CD4-positive, alpha-beta T cell (primary cell): ENCODE measurements at regions not wholly inside any gene's neighbourhood (a gene's known extent, or its start where the extent isn't known, plus 50 kb on each side); places are given as distances from the start of the nearest gene placed in this dataset.

Source experiments
- ATAC-seq: fragments of 200-7000 bp; cut with Tn5 transposase; one replicate; pipeline ENCODE4 v1.10.0; 2022; ENCODE audit warnings: mild to moderate bottlenecking; ENCODE audit not compliant: poor library complexity
- CTCF ChIA-PET: fragments of 350-600 bp; sonication (Branson Sonifier 250); formaldehyde crosslinking; loops from one replicate; lab custom pipeline; 2021; ENCODE audit warnings: antibody characterized with exemption, inconsistent platforms; lab: Charles Lee
- POLR2A ChIA-PET: fragments of 350-600 bp; sonication (Branson Sonifier 250); formaldehyde crosslinking; loops from one replicate; lab custom pipeline; 2021; ENCODE audit warnings: antibody characterized with exemption, inconsistent platforms; lab: Charles Lee
- DNase-seq, 14 experiments: peaks; one replicate each; pipeline ENCODE4 v3.0.0-alpha.2; 2013 to 2020; ENCODE audit warnings: mixed read lengths in 2 of 14
- H3K27ac ChIP-seq, 2 donors: one replicate each; pipeline versions ENCODE4 v1.5.1 to v1.7.0; 2013; ENCODE audit warnings: low read length in 2 of 2, low read depth in 1 of 2, mild to moderate bottlenecking in 1 of 2
- H3K27me3 ChIP-seq, 2 experiments: 1 replicate in 1 of 2; 2 replicates in 1 of 2; pipeline versions ENCODE4 v1.6.1 to v1.7.0; 2013; ENCODE audit warnings: low read length in 2 of 2, control low read depth in 1 of 2, mild to moderate bottlenecking in 1 of 2, moderate library complexity in 1 of 2; ENCODE audit not compliant: insufficient read depth in 2 of 2, control insufficient read depth in 1 of 2
- H3K36me3 ChIP-seq: one replicate; pipeline ENCODE4 v1.6.1; 2013; ENCODE audit warnings: low read length, control low read depth; ENCODE audit not compliant: insufficient read depth
- H3K4me1 ChIP-seq: one replicate; pipeline ENCODE4 v1.6.1; 2013; ENCODE audit warnings: low read length, control low read depth; ENCODE audit not compliant: insufficient read depth
- H3K4me3 ChIP-seq: one replicate; pipeline ENCODE4 v1.5.1; 2013; ENCODE audit warnings: mild to moderate bottlenecking, low read length, moderate library complexity
- H3K9me3 ChIP-seq, 2 experiments: 1 replicate in 1 of 2; 2 replicates in 1 of 2; pipeline versions ENCODE4 v1.6.1 to v1.7.0; 2013; ENCODE audit warnings: low read length in 2 of 2, mild to moderate bottlenecking in 2 of 2, control low read depth in 1 of 2, moderate library complexity in 1 of 2; ENCODE audit not compliant: control insufficient read depth in 1 of 2, insufficient read depth in 1 of 2
- H3K27ac Mint-ChIP-seq: one replicate; pipeline ENCODE4 v1.8.0; 2020; ENCODE audit warnings: mixed read lengths
- H3K27me3 Mint-ChIP-seq: one replicate; pipeline ENCODE4 v1.8.0; 2021; ENCODE audit warnings: mixed read lengths
- H3K36me3 Mint-ChIP-seq: one replicate; pipeline ENCODE4 v1.8.0; 2021; ENCODE audit warnings: low read depth, mixed read lengths
- H3K4me1 Mint-ChIP-seq: one replicate; pipeline ENCODE4 v1.8.0; 2021; ENCODE audit warnings: low read depth, mixed read lengths
- H3K4me3 Mint-ChIP-seq: one replicate; pipeline ENCODE4 v1.8.0; 2020; ENCODE audit warnings: mild to moderate bottlenecking, mixed read lengths
- H3K9me3 Mint-ChIP-seq: one replicate; pipeline ENCODE4 v1.8.0; 2020; ENCODE audit warnings: mixed read lengths
- intact Hi-C, 2 experiments: fragments of 100-400 bp; cut with DNase I in 1 of 2; cut with micrococcal nuclease in 1 of 2; formaldehyde crosslinking; loops; one replicate each; pipeline versions ENCODE4 v1.15.1 to v1.9.0; 2023 to 2025; cut with DNase I, micrococcal nuclease
- TF ChIP-seq, protein P1 (sequence below): fragments of 200-600 bp; IDR thresholded peaks from one replicate; pipeline ENCODE4 v1.8.0; 2022; ENCODE audit warnings: antibody characterized with exemption, mild to moderate bottlenecking

- H3K27ac ChIP-seq: no peak overlapping the region
- Mint-ChIP-seq H3K27ac (no peak overlapping the region), H3K9me3 (peaks cover 2% of the 10 kb centered on the region), H3K36me3 (no peaks in the 10 kb centered on the region), H3K4me1 (no peaks in the 10 kb centered on the region), H3K27me3 (no peaks in the 10 kb centered on the region), H3K4me3 (no peak overlapping the region)
- H3K9me3 ChIP-seq: peaks cover 0 to 3% of the 10 kb centered on the region in 2 experiments
- TF ChIP-seq, protein P1, sequence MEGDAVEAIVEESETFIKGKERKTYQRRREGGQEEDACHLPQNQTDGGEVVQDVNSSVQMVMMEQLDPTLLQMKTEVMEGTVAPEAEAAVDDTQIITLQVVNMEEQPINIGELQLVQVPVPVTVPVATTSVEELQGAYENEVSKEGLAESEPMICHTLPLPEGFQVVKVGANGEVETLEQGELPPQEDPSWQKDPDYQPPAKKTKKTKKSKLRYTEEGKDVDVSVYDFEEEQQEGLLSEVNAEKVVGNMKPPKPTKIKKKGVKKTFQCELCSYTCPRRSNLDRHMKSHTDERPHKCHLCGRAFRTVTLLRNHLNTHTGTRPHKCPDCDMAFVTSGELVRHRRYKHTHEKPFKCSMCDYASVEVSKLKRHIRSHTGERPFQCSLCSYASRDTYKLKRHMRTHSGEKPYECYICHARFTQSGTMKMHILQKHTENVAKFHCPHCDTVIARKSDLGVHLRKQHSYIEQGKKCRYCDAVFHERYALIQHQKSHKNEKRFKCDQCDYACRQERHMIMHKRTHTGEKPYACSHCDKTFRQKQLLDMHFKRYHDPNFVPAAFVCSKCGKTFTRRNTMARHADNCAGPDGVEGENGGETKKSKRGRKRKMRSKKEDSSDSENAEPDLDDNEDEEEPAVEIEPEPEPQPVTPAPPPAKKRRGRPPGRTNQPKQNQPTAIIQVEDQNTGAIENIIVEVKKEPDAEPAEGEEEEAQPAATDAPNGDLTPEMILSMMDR: no peak
- DNase-seq: no peak
- CTCF ChIA-PET: no interaction called here
- ATAC-seq: no peak
- H3K4me1 ChIP-seq: no peaks in the 10 kb centered on the region
- intact Hi-C loops: no loop called here
- no peak overlapping the region for H3K4me3 ChIP-seq
- POLR2A ChIA-PET: no interaction called here
- no peaks in the 10 kb centered on the region for H3K36me3 ChIP-seq
- H3K27me3 ChIP-seq: no peaks in the 10 kb centered on the region
Measured at GRCh38 chr5:145015146-145015545, 820.0 kb downstream of the PRELID2 start.

DNA sequence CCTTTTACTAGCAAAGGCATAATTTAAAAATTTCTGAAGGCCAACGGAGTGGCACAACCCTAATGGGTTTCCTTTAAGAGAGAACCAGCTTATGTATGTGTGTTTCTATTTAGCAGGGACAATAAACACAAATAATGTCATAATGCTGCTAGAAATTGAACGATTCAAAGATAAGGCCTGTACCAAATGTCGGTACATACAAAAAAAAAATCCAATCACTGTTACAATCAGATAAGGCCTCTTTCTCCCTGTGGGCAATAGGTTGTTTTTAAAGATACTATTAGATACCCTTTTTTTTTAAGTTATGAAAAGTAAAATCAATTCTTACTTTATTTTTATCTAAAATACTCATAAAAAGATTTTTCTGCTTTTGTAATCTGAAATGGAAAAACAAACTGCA lies 821.0 kb downstream of the PRELID2 start:
- Histone ChIP-seq H3K4me1 (no peaks in the 10 kb centered on the region), H3K36me3 (no peaks in the 10 kb centered on the region), H3K27me3 (no peaks in the 10 kb centered on the region), H3K4me3 (no peak overlapping the region), H3K27ac (no peak overlapping the region), H3K9me3 (peaks cover 0 to 3% of the 10 kb centered on the region in 2 experiments)
- Mint-ChIP-seq H3K4me3 (no peak overlapping the region), H3K27me3 (no peaks in the 10 kb centered on the region), H3K27ac (no peak overlapping the region), H3K9me3 (peaks cover 2% of the 10 kb centered on the region), H3K36me3 (no peaks in the 10 kb centered on the region), H3K4me1 (no peaks in the 10 kb centered on the region)
- DNase-seq (no peak), ATAC-seq (no peak)
- TF ChIP-seq, protein P1: no peak
- POLR2A ChIA-PET: no interaction called here
- CTCF ChIA-PET: no interaction called here
- intact Hi-C loops: no loop called here

- DNase-seq: no peak
- intact Hi-C loops: no loop called here
- Mint-ChIP-seq H3K36me3 (no peaks in the 10 kb centered on the region), H3K4me3 (no peak overlapping the region), H3K9me3 (peaks cover 5% of the 10 kb centered on the region), H3K27ac (no peak overlapping the region), H3K4me1 (no peaks in the 10 kb centered on the region), H3K27me3 (no peaks in the 10 kb centered on the region)
- Histone ChIP-seq H3K27me3 (no peaks in the 10 kb centered on the region), H3K4me1 (no peaks in the 10 kb centered on the region), H3K4me3 (no peak overlapping the region), H3K9me3 (peaks cover 0 to 3% of the 10 kb centered on the region in 2 experiments), H3K27ac (no peak overlapping the region), H3K36me3 (no peaks in the 10 kb centered on the region)
- POLR2A ChIA-PET: no interaction called here
- TF ChIP-seq, protein P1: no peak
- CTCF ChIA-PET: no interaction called here
- ATAC-seq: no peak
Measured at GRCh38 chr5:145010834-145011233, 824.3 kb downstream of the PRELID2 start.
